Vagina (tissue), 2 donors: ENCODE measurements at regions not wholly inside any gene's neighbourhood (a gene's known extent, or its start where the extent isn't known, plus 50 kb on each side); places are given as distances from the start of the nearest gene placed in this dataset.

Experiments used
- DNase-seq, 2 donors: peaks; one replicate each; pipeline ENCODE4 v3.0.0-alpha.2; 2017; ENCODE audit errors: extremely low spot score in 2 of 2
- H3K27ac ChIP-seq: fragments of 200-600 bp; sonication (generic); one replicate; pipeline ENCODE4 v1.5.1; 2019
- H3K27me3 ChIP-seq: fragments of 200-600 bp; sonication (generic); one replicate; pipeline ENCODE4 v1.5.1; 2019
- H3K36me3 ChIP-seq, 2 donors: fragments of 200-600 bp; sonication (generic); one replicate each; pipeline ENCODE4 v1.5.1; 2017 to 2019
- H3K4me1 ChIP-seq: fragments of 200-600 bp; sonication (generic); one replicate; pipeline ENCODE4 v1.5.1; 2019
- H3K4me3 ChIP-seq, 2 donors: fragments of 200-600 bp; sonication (generic); 1 replicate in 1 of 2; 2 replicates in 1 of 2; pipeline ENCODE4 v1.5.1; 2016 to 2019
- H3K9me3 ChIP-seq: fragments of 200-600 bp; sonication (generic); one replicate; pipeline ENCODE4 v1.5.1; 2019
- POLR2A ChIP-seq, 2 donors: fragments of 450-650 bp; IDR thresholded peaks; one replicate each; pipeline ENCODE4 v1.6.1; 2017; ENCODE audit warnings: antibody characterized with exemption in 2 of 2, mild to moderate bottlenecking in 2 of 2, moderate library complexity in 2 of 2
- POLR2AphosphoS5 ChIP-seq, 2 donors: sonication (generic); formaldehyde crosslinking; IDR thresholded peaks; one replicate each; pipeline ENCODE4 v1.9.0; 2017; ENCODE audit warnings: antibody characterized with exemption in 2 of 2, mild to moderate bottlenecking in 2 of 2, low read depth in 1 of 2; ENCODE audit not compliant: insufficient read depth in 1 of 2
- intact Hi-C: fragments of 100-400 bp; cut with DNase I; formaldehyde crosslinking; loops from one replicate; pipeline ENCODE4 v1.15.1; 2023
- TF ChIP-seq, protein P1 (sequence below), 3 experiments: fragments of 450-650 bp in 2 of 3; fragments of 200-600 bp in 1 of 3; sonication (generic) in 1 of 3; IDR thresholded peaks; one replicate each; pipeline ENCODE4 v1.5.1; 2017 to 2019; ENCODE audit warnings: antibody characterized with exemption in 3 of 3, mild to moderate bottlenecking in 2 of 3, moderate library complexity in 2 of 3

DNA sequence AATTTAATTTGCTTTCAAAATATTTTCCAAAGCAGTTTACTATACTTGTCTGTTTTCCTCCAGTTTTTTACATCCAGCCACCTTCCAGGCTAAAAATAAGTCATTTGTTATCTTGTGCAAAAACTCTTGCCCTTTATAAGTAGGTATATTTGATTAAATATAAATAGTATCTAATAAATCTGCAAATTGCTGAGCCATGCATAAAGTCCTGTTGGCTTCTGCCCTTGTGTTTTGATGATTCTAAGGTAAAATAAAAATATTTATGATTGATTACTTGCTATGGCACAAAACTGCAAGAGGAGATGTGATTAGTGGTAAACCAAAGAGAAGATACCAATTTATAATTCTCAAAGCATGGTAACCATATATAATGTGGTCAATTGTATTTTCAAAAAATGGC, 1026.7 kb downstream of the EPHA3 start:
- TF ChIP-seq POLR2AphosphoS5 (IDR thresholded peaks at IDR 0.05; ENCODE audit: insufficient read depth in 1 of 2, low read depth in 1 of 2) = no peak
- TF ChIP-seq POLR2A (IDR thresholded peaks at IDR 0.05) = no peak
- TF ChIP-seq, protein P1, sequence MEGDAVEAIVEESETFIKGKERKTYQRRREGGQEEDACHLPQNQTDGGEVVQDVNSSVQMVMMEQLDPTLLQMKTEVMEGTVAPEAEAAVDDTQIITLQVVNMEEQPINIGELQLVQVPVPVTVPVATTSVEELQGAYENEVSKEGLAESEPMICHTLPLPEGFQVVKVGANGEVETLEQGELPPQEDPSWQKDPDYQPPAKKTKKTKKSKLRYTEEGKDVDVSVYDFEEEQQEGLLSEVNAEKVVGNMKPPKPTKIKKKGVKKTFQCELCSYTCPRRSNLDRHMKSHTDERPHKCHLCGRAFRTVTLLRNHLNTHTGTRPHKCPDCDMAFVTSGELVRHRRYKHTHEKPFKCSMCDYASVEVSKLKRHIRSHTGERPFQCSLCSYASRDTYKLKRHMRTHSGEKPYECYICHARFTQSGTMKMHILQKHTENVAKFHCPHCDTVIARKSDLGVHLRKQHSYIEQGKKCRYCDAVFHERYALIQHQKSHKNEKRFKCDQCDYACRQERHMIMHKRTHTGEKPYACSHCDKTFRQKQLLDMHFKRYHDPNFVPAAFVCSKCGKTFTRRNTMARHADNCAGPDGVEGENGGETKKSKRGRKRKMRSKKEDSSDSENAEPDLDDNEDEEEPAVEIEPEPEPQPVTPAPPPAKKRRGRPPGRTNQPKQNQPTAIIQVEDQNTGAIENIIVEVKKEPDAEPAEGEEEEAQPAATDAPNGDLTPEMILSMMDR (IDR thresholded peaks at IDR 0.05) = no peak
- no peak for DNase-seq
- H3K36me3 ChIP-seq = no peaks in the 10 kb centered on the region
- H3K27ac ChIP-seq = no peak overlapping the region
- H3K27me3 ChIP-seq = no peaks in the 10 kb centered on the region
- no peaks in the 10 kb centered on the region for H3K9me3 ChIP-seq
- H3K4me1 ChIP-seq = no peaks in the 10 kb centered on the region
- no peak overlapping the region for H3K4me3 ChIP-seq
- intact Hi-C loops = no loop called here

DNA sequence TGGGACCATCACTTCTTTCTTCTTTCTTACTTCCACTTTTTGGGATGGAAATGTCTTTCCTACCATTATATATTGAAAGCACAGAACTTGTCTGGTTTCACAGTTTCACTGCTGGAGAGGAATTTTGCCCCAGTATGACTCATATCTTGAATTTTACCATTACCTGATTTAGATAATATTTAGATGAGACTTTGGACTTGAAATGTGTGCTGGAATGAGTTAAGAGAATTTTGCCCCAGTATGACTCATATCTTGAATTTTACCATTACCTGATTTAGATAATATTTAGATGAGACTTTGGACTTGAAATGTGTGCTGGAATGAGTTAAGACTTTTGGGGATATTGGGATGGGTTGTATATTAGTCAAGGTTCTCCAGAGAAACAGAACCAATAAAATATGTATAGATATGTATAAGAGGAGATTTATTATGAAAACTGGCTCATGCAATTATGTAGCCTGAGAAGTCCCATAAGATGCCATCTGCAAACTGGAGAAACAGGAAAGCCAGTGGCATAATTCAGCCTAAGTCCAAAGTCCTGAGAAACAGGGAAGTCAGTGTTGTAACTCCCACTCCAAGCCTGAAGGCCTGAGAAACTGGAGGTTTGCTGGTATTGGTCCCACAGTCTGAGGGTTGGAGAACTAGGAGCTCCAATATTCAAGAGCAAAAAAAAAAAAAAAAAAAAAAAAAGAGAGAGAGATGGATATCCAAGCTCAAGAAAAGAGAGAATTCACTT, 1029.2 kb downstream of the EPHA3 start:
- Histone ChIP-seq H3K27ac (no peak overlapping the region), H3K36me3 (no peaks in the 10 kb centered on the region), H3K27me3 (no peaks in the 10 kb centered on the region), H3K9me3 (no peaks in the 10 kb centered on the region), H3K4me1 (no peaks in the 10 kb centered on the region), H3K4me3 (no peak overlapping the region)
- DNase-seq = no peak
- intact Hi-C loops = no loop called here
- no peak for TF ChIP-seq POLR2AphosphoS5 (IDR thresholded peaks at IDR 0.05; ENCODE audit: insufficient read depth in 1 of 2, low read depth in 1 of 2)
- no peak for TF ChIP-seq POLR2A (IDR thresholded peaks at IDR 0.05)
- TF ChIP-seq, protein P1 (IDR thresholded peaks at IDR 0.05) = no peak

DNA sequence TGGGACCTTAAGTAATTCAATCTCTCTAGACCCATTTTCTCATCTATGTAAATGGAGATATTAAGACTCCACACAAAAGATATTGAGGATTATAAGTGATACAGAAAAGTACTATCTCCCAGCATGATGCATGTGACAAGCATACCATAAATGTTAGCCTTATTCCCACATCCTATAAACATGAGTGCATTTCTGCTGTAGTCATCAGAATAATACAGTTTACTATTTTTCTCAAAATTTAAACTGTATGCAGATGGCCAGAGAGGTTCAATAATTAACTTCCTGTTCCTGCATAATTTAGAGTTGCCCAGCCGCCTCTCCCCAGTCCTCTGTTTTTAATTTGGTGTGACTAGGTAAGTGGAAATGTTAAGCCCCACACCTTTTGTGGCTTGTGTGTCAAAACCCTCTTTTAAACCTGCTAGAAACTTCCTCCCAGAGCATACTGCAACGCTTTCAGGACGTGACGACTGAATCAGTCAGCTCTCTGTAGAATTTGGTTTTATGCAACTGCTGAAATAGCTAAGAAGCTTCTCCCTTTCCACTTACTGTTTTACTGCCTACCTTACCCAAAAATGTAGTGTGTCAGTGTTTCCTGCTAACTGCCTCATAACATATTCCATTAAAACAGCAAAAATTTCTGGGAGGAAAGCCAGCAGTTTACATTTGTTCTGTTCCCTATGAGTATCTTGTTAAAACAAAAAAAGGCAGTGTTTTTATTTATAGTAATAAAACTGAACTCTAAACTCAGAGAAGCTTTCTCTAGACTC, 1037.9 kb downstream of the EPHA3 start:
- intact Hi-C loops = no loop called here
- no peaks in the 10 kb centered on the region for H3K27me3 ChIP-seq
- no peak for TF ChIP-seq POLR2A (IDR thresholded peaks at IDR 0.05)
- TF ChIP-seq, protein P1 (IDR thresholded peaks at IDR 0.05) = no peak
- TF ChIP-seq POLR2AphosphoS5 (IDR thresholded peaks at IDR 0.05; ENCODE audit: insufficient read depth in 1 of 2, low read depth in 1 of 2) = no peak
- H3K36me3 ChIP-seq = no peaks in the 10 kb centered on the region
- H3K4me3 ChIP-seq = no peak overlapping the region
- no peak for DNase-seq
- no peak overlapping the region for H3K27ac ChIP-seq
- no peaks in the 10 kb centered on the region for H3K9me3 ChIP-seq
- no peaks in the 10 kb centered on the region for H3K4me1 ChIP-seq

DNA sequence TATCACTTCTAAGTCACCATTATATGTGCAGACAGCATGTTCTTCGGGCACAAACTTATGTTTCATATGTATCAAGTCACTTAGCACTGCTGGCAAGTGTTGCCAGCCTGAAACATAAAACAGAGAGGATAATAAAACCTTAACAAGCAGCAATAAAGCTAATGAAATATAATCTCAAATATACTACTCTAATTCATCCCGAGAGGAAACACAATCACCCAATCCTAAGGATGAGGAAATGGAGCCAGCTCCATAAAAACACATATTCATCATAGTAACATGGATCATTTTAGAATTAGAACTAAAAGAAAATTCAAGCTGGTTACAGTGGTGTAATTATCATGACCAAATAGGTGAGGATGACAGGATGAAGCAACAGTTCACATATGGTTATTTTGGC, 1072.7 kb downstream of the EPHA3 start:
- intact Hi-C loops = no loop called here
- Histone ChIP-seq H3K4me1 (no peaks in the 10 kb centered on the region), H3K9me3 (no peaks in the 10 kb centered on the region), H3K27ac (no peak overlapping the region), H3K36me3 (no peaks in the 10 kb centered on the region), H3K27me3 (no peaks in the 10 kb centered on the region), H3K4me3 (no peak overlapping the region)
- DNase-seq = no peak
- TF ChIP-seq, protein P1 (IDR thresholded peaks at IDR 0.05) = no peak
- TF ChIP-seq POLR2AphosphoS5 (IDR thresholded peaks at IDR 0.05; ENCODE audit: insufficient read depth in 1 of 2, low read depth in 1 of 2) (no peak), POLR2A (IDR thresholded peaks at IDR 0.05) (no peak)

DNA sequence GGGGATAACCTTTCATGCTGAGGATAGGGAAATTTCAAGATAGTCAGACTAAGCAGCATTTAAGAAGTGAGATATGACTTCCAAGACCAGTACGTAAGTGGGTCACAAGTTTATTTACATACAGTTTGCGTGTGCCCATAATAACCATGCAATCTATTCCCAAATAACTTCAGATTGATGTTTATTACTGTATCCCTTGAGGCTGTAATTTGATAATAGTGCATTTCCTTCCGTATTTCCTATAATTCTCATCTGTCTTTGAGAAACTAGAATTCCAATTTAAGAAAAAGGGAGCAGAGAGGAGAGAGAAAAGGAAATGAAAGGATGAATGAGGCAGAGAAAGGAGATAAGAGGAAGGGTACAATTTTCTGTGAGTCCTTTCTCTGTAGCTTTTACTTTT, 1073.1 kb downstream of the EPHA3 start:
- no peaks in the 10 kb centered on the region for H3K27me3 ChIP-seq
- no peaks in the 10 kb centered on the region for H3K4me1 ChIP-seq
- H3K9me3 ChIP-seq = no peaks in the 10 kb centered on the region
- intact Hi-C loops = no loop called here
- no peaks in the 10 kb centered on the region for H3K36me3 ChIP-seq
- no peak for DNase-seq
- no peak overlapping the region for H3K4me3 ChIP-seq
- H3K27ac ChIP-seq = no peak overlapping the region
- no peak for TF ChIP-seq POLR2A (IDR thresholded peaks at IDR 0.05)
- TF ChIP-seq, protein P1 (IDR thresholded peaks at IDR 0.05) = no peak
- TF ChIP-seq POLR2AphosphoS5 (IDR thresholded peaks at IDR 0.05; ENCODE audit: insufficient read depth in 1 of 2, low read depth in 1 of 2) = no peak
